Stimulated activated CD4-positive, alpha-beta T cell treated with anti-CD3 and anti-CD28 coated beads, Interleukin-12 subunit alpha, Interleukin-12 subunit beta, amount 100 ng/mL, for 48 hours (primary cell): ENCODE measurements at regions not wholly inside any gene's neighbourhood (a gene's known extent, or its start where the extent isn't known, plus 50 kb on each side); places are given as distances from the start of the nearest gene placed in this dataset.
"Not testable (repeated sequence)": the region's sequence is repeated elsewhere in the genome, so short reads cannot be mapped to it uniquely, and the experiment has no call there.

Experiments
- DNase-seq, 3 donors: peaks; one replicate each; pipeline ENCODE4 v3.0.0-alpha.2; 2020; ENCODE audit warnings: low read depth in 2 of 3, low spot score in 1 of 3

- no peak for DNase-seq
Observed at GRCh38 chr3:124354150-124354549, 362.2 kb upstream of the ROPN1 start.

GRCh38 chr3:124358156-124358555 lies 366.2 kb upstream of the ROPN1 start:
- DNase-seq = no peak

GRCh38 chr3:124360155-124360554 lies 368.2 kb upstream of the ROPN1 start:
- no peak for DNase-seq

- no peak for DNase-seq
Observed at GRCh38 chr3:124360563-124360962, 368.6 kb upstream of the ROPN1 start.

GRCh38 chr3:124361566-124361965 lies 368.7 kb upstream of the UMPS start:
- DNase-seq = no peak

GRCh38 chr3:124362455-124362854 lies 367.8 kb upstream of the UMPS start:
- no peak for DNase-seq

GRCh38 chr3:124363476-124363875 lies 366.8 kb upstream of the UMPS start:
- no peak for DNase-seq

- no peak for DNase-seq
Observed at GRCh38 chr3:124364317-124365020, 365.8 kb upstream of the UMPS start.

GRCh38 chr3:124366655-124367054 lies 363.6 kb upstream of the UMPS start:
- DNase-seq = not testable (repeated sequence)

GRCh38 chr3:124372775-124373174 lies 357.5 kb upstream of the UMPS start:
- no peak for DNase-seq

- peak in 1 of 3 donors; percentile 1 for DNase-seq
Observed at GRCh38 chr3:124373524-124373923, 356.7 kb upstream of the UMPS start.

- DNase-seq = no peak
Observed at GRCh38 chr3:124374583-124374982, 355.7 kb upstream of the UMPS start.

- no peak for DNase-seq
Observed at GRCh38 chr3:124381575-124382333, 348.5 kb upstream of the UMPS start.

- DNase-seq = no peak
Observed at GRCh38 chr3:124383051-124383450, 347.2 kb upstream of the UMPS start.

GRCh38 chr3:124383846-124384466 lies 346.3 kb upstream of the UMPS start:
- DNase-seq = no peak

- DNase-seq = no peak
Observed at GRCh38 chr3:124384527-124384926, 345.7 kb upstream of the UMPS start.

- no peak for DNase-seq
Observed at GRCh38 chr3:124385996-124386395, 344.3 kb upstream of the UMPS start.

GRCh38 chr3:124386996-124387595 lies 343.2 kb upstream of the UMPS start:
- DNase-seq = no peak

- DNase-seq = no peak
Observed at GRCh38 chr3:124391774-124392173, 338.5 kb upstream of the UMPS start.

- DNase-seq = no peak
Observed at GRCh38 chr3:124393340-124393739, 336.9 kb upstream of the UMPS start.

- DNase-seq = no peak
Observed at GRCh38 chr3:124395162-124395561, 335.1 kb upstream of the UMPS start.
